GM18870 (cell line): ENCODE measurements at regions not wholly inside any gene's neighbourhood (a gene's known extent, or its start where the extent isn't known, plus 50 kb on each side); places are given as distances from the start of the nearest gene placed in this dataset.
A peak's percentile ranks its signal among the peaks of the same experiment; 100 is the strongest.
"Not testable (repeated sequence)": the region's sequence is repeated elsewhere in the genome, so short reads cannot be mapped to it uniquely, and the experiment has no call there.

ENCODE experiments used
- ATAC-seq: cut with Tn5 transposase; IDR thresholded peaks from one replicate; pipeline ENCODE4 v1.9.1; 2021; ENCODE audit warnings: moderate library complexity; ENCODE audit not compliant: unreplicated experiment

- ATAC-seq: no peak
These were observed 381.9 kb upstream of the ZNF462 start for GRCh38 chr9:106481013-106481609.

GRCh38 chr9:106482733-106483132 lies 380.2 kb upstream of the ZNF462 start:
- ATAC-seq: peak; percentile 76

DNA sequence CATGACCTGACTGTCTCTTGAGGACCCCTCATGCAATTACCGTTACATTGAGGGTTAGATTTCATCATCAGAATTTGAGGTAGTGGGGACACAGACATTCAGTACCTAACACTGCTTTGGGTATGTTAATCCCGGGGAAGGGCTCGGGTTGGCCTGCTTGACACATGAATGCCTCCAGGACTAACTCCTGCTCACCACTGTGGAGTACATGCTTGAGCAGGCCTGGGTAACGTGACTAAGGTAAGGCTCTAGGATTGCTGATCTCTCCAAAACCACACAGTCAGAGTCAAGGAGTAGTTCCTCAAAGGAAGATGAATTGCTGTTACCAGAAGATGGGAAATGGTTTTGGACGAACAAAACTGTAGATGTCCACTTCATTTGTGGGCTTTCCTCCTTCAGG lies 376.3 kb upstream of the ZNF462 start:
- ATAC-seq: no peak

DNA sequence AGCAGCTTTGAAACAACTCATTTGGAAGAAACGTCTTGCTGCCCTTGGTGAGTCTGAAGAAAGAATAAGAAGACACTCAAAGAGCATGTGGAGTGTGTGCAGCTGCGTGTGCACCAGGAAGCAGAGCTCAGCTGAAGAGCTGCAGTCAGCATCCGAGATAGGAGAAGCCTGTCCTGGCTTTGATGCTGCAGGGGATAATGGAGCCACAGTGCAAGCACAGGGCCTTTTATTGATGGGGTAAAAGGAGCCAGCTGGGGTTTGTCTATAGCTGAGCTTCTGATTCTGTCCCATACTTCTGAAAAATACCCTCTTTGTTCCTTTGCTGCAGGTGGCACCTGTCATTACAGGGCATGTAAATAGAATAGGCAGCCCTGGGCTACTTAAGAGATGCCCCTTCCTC lies 375.7 kb upstream of the ZNF462 start:
- no peak for ATAC-seq

DNA sequence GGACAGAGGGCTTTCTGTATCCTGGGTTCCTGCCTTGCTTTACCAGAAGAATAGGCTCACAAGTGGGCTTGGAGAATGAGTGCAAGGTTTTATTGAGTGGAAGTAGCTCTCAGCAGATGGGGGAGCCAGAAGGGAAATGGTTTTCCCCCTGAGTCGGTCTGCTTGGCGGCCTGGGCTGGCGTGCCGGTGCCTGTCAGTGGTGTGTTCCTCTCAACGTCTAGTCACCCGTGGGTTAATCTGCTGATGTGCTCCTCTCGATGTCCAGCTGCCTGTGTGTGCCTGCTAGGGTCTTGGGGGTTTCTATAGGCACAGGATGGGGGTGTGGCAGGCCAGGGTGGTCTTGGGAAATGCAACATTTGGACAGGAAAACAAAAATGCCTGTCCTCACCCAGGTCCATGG lies 370.8 kb upstream of the ZNF462 start:
- not testable (repeated sequence) for ATAC-seq

DNA sequence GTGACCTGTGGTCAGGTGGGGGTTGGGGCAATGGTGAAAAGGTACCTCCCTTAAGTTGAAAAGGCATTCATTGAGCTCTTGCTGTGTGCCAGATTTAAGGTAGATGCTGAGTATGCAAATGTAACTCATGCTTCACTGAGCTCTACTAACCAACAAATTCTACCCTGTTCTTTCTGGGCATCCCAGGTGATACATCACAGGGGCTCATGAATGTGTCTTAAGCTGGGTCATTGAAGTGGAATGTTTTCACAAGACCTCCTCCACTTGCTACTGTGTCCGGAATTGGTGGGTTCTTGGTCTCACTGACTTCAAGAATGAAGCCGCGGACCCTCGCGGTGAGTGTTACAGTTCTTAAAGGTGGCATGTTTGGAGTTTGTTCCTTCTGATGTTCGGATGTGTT lies 362.8 kb upstream of the ZNF462 start:
- no peak for ATAC-seq

DNA sequence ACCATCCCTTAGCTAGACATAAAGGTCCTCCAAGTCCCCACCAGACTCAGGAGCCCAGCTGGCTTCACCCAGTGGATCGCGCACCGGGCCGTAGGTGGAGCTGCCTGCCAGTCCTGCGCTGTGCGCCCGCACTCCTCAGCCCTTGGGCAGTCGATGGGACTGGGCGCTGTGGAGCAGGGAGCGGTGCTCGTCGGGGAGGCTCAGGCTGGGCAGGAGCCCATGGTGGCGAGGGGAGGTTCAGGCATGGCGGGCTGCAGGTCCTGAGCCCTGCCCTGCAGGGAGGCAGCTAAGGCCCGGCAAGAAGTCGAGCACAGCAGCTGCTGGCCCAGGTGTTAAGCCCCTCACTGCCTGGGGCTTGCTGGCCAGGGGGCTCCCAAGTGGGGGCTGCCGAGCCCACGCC lies 361.8 kb upstream of the ZNF462 start:
- not testable (repeated sequence) for ATAC-seq

DNA sequence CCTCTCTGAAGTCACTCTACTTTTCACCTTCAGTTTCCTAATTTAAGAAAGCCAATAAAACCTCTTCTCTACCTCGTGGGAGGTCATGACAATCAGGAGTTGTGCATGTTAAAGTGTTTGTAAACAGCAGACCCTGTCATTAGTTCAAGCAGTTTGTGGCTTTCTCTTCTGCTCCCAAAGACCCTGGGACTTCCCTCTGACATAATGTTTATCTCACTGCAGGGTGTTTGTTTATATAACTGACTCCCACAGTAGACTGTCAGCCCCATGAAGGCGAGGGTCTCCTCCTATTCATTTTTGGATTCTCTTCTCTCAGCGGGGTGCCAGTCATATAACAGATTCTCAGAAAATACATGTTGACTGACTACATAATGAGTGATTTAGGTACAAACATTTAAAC lies 360.0 kb upstream of the ZNF462 start:
- no peak for ATAC-seq

- ATAC-seq: peak; percentile 92
These were observed 359.2 kb upstream of the ZNF462 start for GRCh38 chr9:106503759-106504158.

DNA sequence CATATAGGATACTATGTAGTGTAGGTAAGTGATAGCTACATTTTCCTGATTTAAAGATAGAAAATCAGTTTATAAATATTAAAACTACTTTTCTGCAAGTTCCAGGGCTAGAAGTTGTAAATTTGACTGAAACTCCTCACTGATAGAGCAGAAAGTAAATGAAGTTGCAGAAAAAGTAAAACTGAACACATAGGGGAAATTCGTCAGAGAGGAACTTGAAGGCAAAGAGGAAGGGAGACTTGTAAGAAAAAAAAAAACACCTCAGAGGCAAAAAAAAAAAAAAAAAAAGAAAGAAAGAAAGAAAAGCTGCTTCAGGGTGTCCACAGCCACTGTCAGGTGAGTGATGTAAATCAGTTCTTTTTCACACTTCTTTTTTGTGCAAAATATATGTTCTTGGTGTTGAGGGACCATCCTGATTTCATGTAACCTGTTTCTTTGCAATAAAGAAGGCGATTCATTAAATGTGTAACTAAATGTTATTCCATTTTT lies 336.2 kb upstream of the ZNF462 start:
- ATAC-seq: no peak

DNA sequence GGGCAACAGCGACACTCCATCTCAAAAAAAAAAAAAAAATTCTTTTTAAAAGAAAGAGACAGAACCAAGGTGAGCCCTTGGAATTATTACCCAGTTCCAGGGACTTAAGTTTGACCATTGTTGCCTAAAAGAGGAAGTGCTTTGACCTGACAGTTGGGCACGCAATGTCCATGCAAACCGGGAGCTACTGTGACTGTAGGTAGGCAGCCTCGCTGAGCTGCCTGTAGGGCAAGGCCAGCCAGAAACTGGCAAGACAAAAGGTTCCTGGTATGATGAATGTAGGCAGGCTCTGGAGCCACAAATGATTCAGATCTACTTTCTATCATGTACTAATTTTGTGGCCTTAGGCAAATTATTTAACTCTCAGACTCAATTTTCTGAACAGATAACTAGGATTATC lies 334.8 kb upstream of the ZNF462 start:
- no peak for ATAC-seq

DNA sequence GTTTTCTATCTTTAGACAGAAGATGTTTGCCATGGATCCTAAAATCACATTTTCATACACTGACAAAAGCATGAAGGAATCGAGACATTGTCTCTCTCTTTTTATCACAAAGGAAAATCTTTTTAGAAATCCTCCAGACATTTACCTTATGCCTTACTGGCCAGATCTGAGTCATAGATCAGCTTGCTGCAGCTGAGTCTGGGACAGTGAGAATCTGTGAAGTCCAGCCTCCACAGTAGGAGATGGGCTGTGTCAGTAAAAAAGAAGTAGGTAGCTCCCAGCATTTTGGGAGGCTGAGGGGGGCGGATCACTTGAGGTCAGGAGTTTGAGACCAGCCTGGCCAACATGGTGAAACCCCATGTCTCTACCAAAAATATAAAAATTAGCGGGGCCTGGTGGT lies 333.4 kb upstream of the ZNF462 start:
- no peak for ATAC-seq

DNA sequence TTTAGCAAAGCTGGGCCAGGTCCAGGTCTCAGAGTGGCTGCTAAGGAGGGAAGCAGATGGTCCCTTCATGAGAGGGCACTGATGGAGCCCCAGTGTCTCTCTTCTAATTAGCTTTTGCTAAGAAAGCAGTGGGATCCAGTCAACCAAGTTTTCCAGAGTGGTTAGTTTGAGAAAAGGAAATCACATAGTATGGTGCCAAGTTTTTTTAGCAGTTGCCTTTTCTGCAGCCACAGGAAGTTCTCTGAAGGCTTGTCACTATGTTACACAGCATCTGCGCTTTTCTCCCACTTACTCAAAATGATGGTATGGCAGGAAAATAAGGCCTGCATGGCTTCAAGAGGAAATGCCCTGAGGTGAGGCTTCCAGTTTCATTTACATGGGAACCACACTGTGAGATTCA lies 331.5 kb upstream of the ZNF462 start:
- no peak for ATAC-seq

DNA sequence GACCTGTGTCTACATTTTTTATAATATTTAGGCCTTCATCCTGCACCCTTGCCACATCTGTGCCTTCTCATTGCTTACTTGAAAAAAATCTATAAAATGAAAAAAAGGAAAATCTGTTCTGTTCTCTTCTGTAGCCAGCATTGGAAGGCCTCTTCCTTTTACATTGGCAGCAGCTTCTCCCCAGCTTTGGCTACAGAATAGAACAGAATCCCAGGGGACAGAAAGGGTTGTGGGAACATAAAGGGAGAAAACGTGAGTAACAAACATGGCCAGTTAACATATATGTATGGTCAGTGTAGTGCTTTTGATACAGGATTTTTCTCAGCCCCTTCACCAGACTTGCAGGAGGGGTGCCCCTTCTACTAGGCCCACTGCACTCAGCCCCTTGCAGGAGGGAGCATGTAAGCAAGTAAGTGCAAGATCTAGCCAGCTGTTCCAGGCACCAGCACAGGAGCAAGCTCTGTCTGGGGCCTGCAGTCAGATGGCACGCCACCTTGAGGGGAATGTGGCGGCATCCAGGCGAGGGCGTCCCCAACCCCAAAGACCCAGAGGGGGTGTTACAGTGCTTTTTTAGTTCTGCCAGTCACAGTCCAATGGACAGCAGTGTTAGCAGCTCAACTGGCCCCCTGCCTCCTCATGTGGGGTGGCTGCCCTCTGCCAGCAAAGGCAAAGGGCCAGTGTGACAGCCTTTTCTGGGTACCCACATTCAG lies 330.5 kb upstream of the ZNF462 start:
- no peak for ATAC-seq

DNA sequence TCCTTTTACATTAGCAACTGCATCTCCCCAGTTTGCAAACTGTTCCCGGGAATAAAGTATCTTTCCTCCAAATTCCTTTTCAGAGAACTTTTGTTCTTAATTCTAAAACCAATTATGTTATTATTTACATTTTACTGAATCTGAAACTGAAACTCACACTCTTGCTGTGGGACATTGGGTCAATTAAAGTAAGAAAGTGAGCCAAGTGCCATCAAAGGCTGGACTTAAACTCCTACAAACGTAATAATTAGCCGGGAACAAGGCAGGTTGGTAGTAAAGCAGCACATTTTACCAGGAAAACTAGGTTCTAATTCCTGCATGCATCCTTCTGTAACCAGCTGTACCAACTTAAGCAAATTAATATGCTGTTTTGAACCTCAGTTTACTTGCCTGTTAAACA lies 328.2 kb upstream of the ZNF462 start:
- ATAC-seq: no peak

GRCh38 chr9:106535439-106535838 lies 327.5 kb upstream of the ZNF462 start:
- no peak for ATAC-seq

DNA sequence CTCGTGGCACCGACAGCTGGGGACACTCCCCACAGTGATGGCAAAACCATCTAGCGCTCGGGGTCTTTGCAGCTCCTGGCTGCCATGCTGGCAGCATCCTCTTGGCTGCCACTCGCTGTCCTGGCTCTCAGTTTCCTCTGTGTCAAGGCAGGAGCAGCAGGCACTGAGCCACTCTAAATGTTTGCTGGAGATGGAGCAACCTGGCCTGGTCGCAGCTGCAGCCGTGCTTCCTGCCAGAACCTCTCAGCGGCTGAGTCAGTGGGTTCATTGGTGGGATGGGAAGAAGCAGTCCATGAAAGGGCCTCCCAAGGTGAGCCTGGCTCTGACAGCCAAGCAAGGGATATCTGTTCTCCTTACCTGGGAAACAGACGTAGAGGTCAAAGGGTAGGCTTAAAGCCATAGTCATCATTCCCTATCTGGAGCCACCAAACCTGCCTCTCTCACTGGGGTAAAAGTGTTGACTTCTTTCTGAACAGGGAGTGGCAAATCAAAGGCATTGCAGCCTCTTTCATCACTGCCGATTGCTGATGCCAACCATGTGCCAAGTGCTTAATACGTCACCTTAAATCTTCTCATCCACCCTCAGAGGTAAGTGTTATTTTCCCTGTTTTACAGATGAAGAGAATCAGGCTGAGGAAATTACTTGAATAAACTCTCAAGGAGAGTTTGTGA lies 304.8 kb upstream of the ZNF462 start:
- ATAC-seq: no peak

DNA sequence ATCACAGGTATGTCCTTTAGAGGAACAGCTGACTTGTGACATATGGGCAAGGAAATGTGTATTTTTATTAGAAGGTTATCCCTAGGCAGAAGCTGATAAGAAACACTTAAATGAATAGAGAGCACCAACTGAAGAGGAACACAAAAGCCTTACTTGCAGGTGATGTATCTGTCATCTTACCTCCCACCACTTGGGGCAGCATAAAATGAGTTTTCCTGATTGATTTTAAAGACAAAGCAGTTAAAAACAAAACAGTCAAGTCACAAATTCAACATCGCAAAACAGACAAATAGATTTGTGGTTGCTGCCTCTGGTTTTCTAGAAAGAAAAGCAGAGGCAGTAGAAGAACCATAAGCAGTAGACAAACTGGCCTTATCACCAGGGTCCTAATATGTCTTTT lies 302.4 kb upstream of the ZNF462 start:
- no peak for ATAC-seq

DNA sequence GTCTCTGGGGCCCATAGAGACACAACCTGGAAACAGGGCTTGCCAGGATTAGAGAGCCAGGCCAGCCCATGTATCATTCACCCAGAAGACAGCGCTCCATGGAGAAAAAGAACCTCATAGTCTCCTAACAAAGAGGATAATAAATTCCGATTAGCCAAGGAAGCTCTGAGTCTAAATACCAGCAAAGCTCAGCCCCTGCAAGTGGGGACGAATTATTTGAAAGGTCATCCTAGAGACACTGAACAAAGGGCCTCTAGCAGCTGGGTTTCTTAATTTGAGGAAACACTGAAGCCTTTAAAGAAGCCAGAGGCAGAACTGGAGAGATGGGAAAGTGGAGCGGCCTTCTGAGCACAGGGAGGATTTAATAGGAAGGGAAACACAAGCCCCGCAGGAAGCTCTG lies 287.1 kb upstream of the ZNF462 start:
- ATAC-seq: no peak

DNA sequence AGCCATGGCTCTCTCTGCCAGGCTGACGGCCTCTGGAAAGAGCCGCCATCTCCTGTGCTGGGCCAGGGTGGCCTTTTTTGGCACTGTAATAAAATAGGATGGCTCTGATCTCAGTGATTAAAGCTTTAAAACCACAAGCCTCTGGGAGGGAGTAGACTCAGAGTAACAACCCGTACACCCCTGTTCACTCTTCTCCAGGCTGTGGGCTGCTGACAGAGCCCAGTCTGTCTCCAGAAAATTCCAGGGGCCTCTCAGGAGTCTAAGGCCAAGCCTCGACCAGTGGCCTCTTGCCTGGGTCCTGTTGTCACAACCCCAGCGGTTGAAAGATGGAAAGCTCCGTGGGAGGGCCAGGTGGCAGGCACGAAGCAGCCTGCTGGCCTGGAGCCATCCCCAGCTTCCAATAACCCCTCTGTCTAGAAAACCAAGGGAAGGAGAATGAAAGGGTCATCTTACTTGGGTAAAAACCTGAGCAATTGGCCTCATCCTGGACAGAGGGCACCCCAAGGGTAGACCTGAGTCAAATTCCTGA lies 286.7 kb upstream of the ZNF462 start:
- no peak for ATAC-seq

GRCh38 chr9:106577121-106577520 lies 285.8 kb upstream of the ZNF462 start:
- ATAC-seq: no peak

DNA sequence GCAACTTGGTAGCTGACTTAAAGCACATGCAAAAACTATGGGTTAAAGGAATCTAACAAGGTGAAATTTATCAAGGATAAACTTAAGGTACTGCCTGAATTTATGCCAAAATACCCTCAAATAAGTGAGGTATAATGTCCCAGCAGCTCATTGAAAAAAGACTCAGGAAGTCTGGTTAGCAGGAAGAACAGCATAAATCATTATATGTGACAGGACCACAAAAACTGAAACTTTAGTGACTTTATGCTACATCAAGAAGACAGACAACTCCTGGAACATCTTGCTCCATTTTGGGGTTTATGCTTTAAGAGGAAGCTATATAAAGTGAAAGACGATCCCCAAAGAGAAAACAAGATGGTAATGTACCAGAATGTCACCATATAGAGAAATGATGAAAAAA lies 282.4 kb upstream of the ZNF462 start:
- no peak for ATAC-seq
